Effector memory CD8-positive, alpha-beta T cell (primary cell): ENCODE measurements at regions not wholly inside any gene's neighbourhood (a gene's known extent, or its start where the extent isn't known, plus 50 kb on each side); places are given as distances from the start of the nearest gene placed in this dataset.

Experiments
- ATAC-seq: fragments of 150-1000 bp; cut with Tn5 transposase; replicated peaks from 2 replicates; pipeline ENCODE4 v1.10.0; 2021; ENCODE audit warnings: mild to moderate bottlenecking, moderate library complexity
- DNase-seq, 3 experiments: peaks; one replicate each; pipeline ENCODE4 v3.0.0; 2021
- H3K27ac Mint-ChIP-seq, 2 donors: one replicate each; pipeline ENCODE4 v1.8.0; 2022; ENCODE audit warnings: mild to moderate bottlenecking in 2 of 2, mixed read lengths in 2 of 2, moderate library complexity in 2 of 2
- H3K27me3 Mint-ChIP-seq, 2 donors: one replicate each; pipeline ENCODE4 v1.8.0; 2022; ENCODE audit warnings: mixed read lengths in 2 of 2
- H3K36me3 Mint-ChIP-seq: one replicate; pipeline ENCODE4 v1.8.0; 2022; ENCODE audit warnings: mild to moderate bottlenecking, moderate library complexity, mixed read lengths; ENCODE audit not compliant: insufficient read depth
- H3K4me1 Mint-ChIP-seq, 2 donors: one replicate each; pipeline ENCODE4 v1.8.0; 2022; ENCODE audit warnings: low read depth in 2 of 2, mixed read lengths in 2 of 2
- H3K4me3 Mint-ChIP-seq, 2 donors: one replicate each; pipeline ENCODE4 v1.8.0; 2022; ENCODE audit warnings: mild to moderate bottlenecking in 2 of 2, mixed read lengths in 2 of 2, moderate library complexity in 2 of 2
- H3K9me3 Mint-ChIP-seq, 2 donors: one replicate each; pipeline ENCODE4 v1.8.0; 2022; ENCODE audit warnings: mixed read lengths in 2 of 2

- DNase-seq (no peak), ATAC-seq (no peak)
- H3K4me1 Mint-ChIP-seq = no peaks in the 10 kb centered on the region
- H3K36me3 Mint-ChIP-seq = no peaks in the 10 kb centered on the region
- peaks cover 30 to 45% of the 10 kb centered on the region in 2 donors for H3K27me3 Mint-ChIP-seq
- no peak overlapping the region for H3K27ac Mint-ChIP-seq
- no peaks in the 10 kb centered on the region for H3K9me3 Mint-ChIP-seq
- no peak overlapping the region for H3K4me3 Mint-ChIP-seq
Measured at GRCh38 chr21:36532769-36533467, 53.0 kb upstream of the CLDN14 start.

GRCh38 chr21:36533468-36533848 is 53.5 kb upstream of the CLDN14 start:
- peaks cover 29 to 41% of the 10 kb centered on the region in 2 donors for H3K27me3 Mint-ChIP-seq
- no peaks in the 10 kb centered on the region for H3K4me1 Mint-ChIP-seq
- H3K9me3 Mint-ChIP-seq = no peaks in the 10 kb centered on the region
- no peaks in the 10 kb centered on the region for H3K36me3 Mint-ChIP-seq
- ATAC-seq (no peak), DNase-seq (no peak)
- no peak overlapping the region for H3K27ac Mint-ChIP-seq
- H3K4me3 Mint-ChIP-seq = no peak overlapping the region

DNA sequence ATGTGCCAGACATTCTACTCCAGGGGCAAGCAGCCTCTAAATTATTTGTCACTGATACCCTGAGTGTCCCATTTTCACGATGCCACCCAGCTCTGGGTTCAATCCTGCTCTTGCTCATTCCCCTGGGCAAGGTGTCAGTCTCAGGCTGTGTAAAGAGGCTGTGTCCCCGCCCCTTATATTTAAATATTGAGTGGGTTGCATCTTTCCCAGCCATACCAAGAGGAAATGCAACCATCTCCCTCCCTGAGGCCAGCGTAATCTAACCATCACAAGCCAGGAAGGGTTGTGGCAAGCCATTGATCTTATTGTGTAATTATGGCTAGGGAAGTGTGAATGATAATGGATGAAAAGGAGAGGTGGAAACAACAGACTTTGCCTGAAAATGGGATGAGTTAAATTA is 54.7 kb upstream of the CLDN14 start:
- ATAC-seq (no peak), DNase-seq (no peak)
- no peak overlapping the region for H3K27ac Mint-ChIP-seq
- H3K36me3 Mint-ChIP-seq = no peaks in the 10 kb centered on the region
- peaks cover 20 to 29% of the 10 kb centered on the region in 2 donors for H3K27me3 Mint-ChIP-seq
- no peaks in the 10 kb centered on the region for H3K9me3 Mint-ChIP-seq
- H3K4me1 Mint-ChIP-seq = no peaks in the 10 kb centered on the region
- no peak overlapping the region for H3K4me3 Mint-ChIP-seq

DNA sequence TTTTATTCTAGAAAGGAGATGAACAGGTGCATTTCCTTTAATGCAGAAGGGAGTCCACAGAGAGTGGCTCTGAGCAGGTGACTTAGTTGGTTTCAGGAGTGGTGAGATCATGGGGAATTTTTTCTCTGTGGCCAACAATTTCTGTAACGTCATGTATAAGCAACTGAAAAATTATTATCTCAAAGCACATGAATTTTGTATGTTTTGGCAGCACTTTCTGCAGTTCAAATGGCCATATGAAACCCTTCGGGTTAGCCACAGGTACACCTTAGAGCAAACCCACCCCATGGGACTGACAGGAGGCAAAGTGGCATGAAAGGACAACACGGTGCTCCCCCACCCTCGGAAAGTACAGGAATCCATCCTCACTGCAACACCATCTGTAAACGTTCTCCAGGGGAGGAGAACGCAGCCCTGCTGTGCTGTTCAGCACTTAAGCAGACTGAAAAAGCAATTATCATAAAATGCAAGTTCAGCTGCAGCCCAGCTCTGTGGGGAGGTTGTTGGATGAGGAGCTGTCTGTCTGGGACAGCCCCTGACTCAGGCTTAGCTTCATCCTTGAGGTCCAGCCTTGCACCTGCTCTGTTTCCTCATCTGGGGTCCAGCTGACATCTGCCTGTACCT is 55.8 kb upstream of the CLDN14 start:
- Mint-ChIP-seq H3K4me1 (no peaks in the 10 kb centered on the region), H3K4me3 (no peak overlapping the region), H3K9me3 (no peaks in the 10 kb centered on the region), H3K36me3 (no peaks in the 10 kb centered on the region), H3K27ac (no peak overlapping the region), H3K27me3 (peaks cover 12 to 20% of the 10 kb centered on the region in 2 donors)
- ATAC-seq (no peak), DNase-seq (no peak)

GRCh38 chr21:36538761-36539160 is 58.8 kb upstream of the CLDN14 start:
- no peaks in the 10 kb centered on the region for H3K4me1 Mint-ChIP-seq
- H3K36me3 Mint-ChIP-seq = no peaks in the 10 kb centered on the region
- no peak overlapping the region for H3K27ac Mint-ChIP-seq
- no peak for DNase-seq
- peaks cover 7 to 10% of the 10 kb centered on the region in 2 donors for H3K27me3 Mint-ChIP-seq
- no peak overlapping the region for H3K4me3 Mint-ChIP-seq
- ATAC-seq = no peak
- H3K9me3 Mint-ChIP-seq = no peaks in the 10 kb centered on the region

GRCh38 chr21:36539434-36540150 is 59.7 kb upstream of the CLDN14 start:
- Mint-ChIP-seq H3K4me1 (no peaks in the 10 kb centered on the region), H3K36me3 (no peaks in the 10 kb centered on the region), H3K27me3 (peaks cover 8 to 9% of the 10 kb centered on the region in 2 donors), H3K27ac (no peak overlapping the region), H3K4me3 (no peak overlapping the region), H3K9me3 (no peaks in the 10 kb centered on the region)
- DNase-seq (no peak), ATAC-seq (no peak)

GRCh38 chr21:36540700-36541099 is 60.8 kb upstream of the CLDN14 start:
- Mint-ChIP-seq H3K36me3 (no peaks in the 10 kb centered on the region), H3K27me3 (peaks cover 5 to 10% of the 10 kb centered on the region in 2 donors), H3K4me3 (no peak overlapping the region), H3K27ac (no peak overlapping the region), H3K9me3 (no peaks in the 10 kb centered on the region), H3K4me1 (no peaks in the 10 kb centered on the region)
- no peak for DNase-seq
- no peak for ATAC-seq

DNA sequence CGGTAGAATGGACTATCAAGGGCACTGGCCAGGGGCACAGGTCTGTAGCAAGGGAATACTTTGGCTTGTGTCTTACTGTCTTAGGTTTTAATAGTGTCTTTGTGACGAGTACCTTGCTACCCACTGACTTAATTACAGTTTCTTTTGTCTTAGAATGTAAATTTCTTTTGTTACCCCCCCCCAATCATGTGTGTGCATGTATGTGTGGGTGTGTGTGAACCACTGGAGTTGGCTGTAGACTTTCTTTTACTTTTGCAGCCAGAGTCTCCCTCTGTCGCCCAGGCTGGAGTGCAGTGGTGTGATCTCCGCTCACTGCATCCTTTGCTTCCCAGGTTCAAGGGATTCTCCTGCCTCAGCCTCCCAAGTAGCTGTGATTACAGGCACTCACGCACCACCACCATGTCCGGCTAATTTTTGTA is 61.8 kb upstream of the CLDN14 start:
- Mint-ChIP-seq H3K27ac (no peak overlapping the region), H3K36me3 (no peaks in the 10 kb centered on the region), H3K27me3 (peaks cover 5 to 21% of the 10 kb centered on the region in 2 donors), H3K4me3 (no peak overlapping the region), H3K9me3 (no peaks in the 10 kb centered on the region), H3K4me1 (no peaks in the 10 kb centered on the region)
- DNase-seq (no peak), ATAC-seq (no peak)

DNA sequence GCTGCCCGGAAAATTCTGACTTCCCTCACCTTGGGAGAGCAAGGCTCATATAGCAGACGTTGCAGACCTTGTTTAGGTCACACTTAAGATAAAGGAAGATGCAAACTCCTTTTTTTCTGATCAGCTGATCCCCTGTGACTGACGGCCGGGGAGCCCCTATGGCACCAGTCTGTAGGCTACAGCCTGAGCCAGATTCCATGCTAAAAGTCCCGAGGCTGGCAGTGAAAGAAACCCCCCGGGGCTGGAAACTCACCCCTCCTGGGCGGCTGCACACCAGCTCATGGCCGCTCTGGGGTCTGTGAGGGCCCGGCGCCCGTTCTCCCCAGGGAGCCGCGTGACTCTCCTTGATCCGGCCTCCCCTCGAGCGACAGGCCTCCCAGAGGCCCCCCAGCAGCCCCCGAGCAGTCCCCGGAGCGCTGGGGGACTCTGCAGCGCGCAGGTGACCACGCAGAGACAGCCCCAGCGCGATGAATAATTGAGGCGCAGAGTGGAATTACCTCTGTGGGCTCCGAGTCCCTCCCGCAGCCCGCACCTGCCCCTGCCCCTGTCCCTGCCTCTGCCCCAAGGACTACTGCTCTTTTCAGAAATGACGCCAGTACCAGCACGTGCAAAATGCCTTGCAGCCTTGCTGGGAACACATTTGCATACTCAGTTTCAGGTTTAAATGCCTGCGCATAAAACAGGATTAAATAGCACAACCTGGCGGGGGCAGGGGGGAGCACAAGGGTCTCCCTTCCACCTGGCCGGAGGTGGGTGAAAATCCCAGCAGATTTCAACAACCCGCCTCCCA is 62.6 kb upstream of the CLDN14 start:
- Mint-ChIP-seq H3K27ac (no peak overlapping the region), H3K9me3 (no peaks in the 10 kb centered on the region), H3K27me3 (peaks cover 5 to 28% of the 10 kb centered on the region in 2 donors), H3K4me3 (no peak overlapping the region), H3K4me1 (no peaks in the 10 kb centered on the region), H3K36me3 (no peaks in the 10 kb centered on the region)
- no peak for ATAC-seq
- DNase-seq = no peak

GRCh38 chr21:36543924-36544323 is 64.0 kb upstream of the CLDN14 start:
- ATAC-seq = no peak
- Mint-ChIP-seq H3K27me3 (peaks cover 12 to 43% of the 10 kb centered on the region in 2 donors), H3K9me3 (no peaks in the 10 kb centered on the region)

DNA sequence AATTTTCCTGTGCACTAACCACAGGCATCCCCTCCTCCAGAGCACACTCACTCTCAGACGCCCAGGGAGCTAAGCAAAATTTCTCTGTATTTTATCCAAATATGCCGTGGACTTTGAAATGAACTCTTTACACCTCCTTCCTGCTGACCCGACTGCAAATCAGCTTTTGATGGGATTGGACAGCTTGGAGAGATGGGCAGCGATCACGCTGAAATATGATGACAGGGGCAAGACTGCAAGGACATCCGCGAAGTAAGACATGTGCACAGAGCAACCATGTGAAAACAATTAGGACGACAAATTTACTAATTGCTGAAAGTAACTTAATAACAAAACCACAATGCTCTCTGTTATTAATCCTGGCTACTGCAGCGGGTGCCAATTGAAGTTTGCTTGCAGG is 64.6 kb upstream of the CLDN14 start:
- no peak overlapping the region for H3K27ac Mint-ChIP-seq
- DNase-seq = no peak
- no peak overlapping the region for H3K4me3 Mint-ChIP-seq
- peaks cover 14 to 49% of the 10 kb centered on the region in 2 donors for H3K27me3 Mint-ChIP-seq
- no peaks in the 10 kb centered on the region for H3K36me3 Mint-ChIP-seq
- H3K9me3 Mint-ChIP-seq = no peaks in the 10 kb centered on the region
- no peak for ATAC-seq
- H3K4me1 Mint-ChIP-seq = no peaks in the 10 kb centered on the region

More at GRCh38 chr21:36543924-36544323, 64.0 kb upstream of the CLDN14 start:
- Mint-ChIP-seq H3K4me3 (no peak overlapping the region), H3K27ac (no peak overlapping the region), H3K4me1 (no peaks in the 10 kb centered on the region), H3K36me3 (no peaks in the 10 kb centered on the region)
- DNase-seq = no peak

DNA sequence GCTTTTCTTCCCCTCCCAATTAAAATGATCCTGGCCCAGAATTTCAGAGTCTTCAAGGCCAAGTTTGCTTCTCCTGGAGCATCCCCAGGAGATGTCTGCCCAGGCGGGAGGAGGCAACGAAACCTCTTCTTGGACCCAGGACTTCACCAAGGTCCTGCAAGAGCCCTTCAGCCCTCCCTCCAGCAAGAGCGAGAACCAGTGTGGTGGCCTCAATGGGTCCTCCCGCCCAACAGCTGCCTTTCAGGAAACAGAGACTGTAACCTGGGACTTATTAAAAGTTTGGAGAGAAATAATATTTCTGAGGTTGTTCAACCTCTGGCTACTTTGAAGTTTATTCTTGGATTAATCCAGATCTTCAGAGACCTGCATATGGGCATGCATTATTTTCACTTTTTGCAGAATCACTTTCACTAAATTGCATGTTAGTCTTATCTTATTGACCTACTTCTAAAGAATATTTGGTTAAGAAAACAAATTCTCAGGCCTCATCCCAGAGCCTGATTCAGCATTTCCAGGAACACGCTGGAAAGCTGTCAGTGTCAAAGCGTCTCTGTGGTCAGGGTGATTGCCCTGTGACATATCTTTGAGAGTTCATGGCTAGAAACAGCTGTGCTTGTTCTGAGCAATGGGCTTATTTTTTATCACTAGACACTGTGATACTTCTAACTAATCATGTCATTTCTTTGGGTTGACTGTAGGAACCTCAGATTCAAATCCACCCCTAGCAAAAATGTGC is 66.0 kb upstream of the CLDN14 start:
- H3K9me3 Mint-ChIP-seq = no peaks in the 10 kb centered on the region
- H3K36me3 Mint-ChIP-seq = no peaks in the 10 kb centered on the region
- H3K4me3 Mint-ChIP-seq = no peak overlapping the region
- H3K27ac Mint-ChIP-seq = no peak overlapping the region
- H3K4me1 Mint-ChIP-seq = no peaks in the 10 kb centered on the region
- ATAC-seq (no peak), DNase-seq (no peak)
- peaks cover 19 to 63% of the 10 kb centered on the region in 2 donors for H3K27me3 Mint-ChIP-seq

- Mint-ChIP-seq H3K9me3 (no peaks in the 10 kb centered on the region), H3K27ac (no peak overlapping the region)
Measured at GRCh38 chr21:36547464-36547863, 67.5 kb upstream of the CLDN14 start.

More at GRCh38 chr21:36547464-36547863, 67.5 kb upstream of the CLDN14 start:
- Mint-ChIP-seq H3K4me1 (no peaks in the 10 kb centered on the region), H3K27me3 (peaks cover 19 to 71% of the 10 kb centered on the region in 2 donors), H3K4me3 (no peak overlapping the region), H3K36me3 (no peaks in the 10 kb centered on the region)
- DNase-seq (no peak), ATAC-seq (no peak)
